ENCODE measurements at regions not wholly inside any gene's neighbourhood (a gene's known extent, or its start where the extent isn't known, plus 50 kb on each side); places are given as distances from the start of the nearest gene placed in this dataset.

DNA sequence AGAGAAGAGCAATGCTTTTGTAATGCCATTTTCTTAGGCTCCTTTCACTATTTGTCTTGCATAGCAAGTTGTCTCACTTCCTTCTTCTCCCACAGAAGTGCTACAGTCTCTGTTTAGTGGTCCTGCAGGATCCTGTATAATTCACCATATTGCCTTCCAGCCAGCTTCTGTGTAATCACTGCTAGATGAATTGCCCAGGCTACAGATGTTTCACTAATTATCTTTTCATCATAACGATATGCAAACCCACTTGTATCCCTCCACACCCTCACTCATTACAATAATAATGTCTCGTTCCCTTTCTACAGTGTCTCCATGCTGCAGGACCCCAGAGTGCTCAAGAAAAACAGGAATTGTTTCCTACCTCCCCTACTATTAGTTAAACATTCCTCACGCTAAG lies 402.9 kb downstream of the TBL1XR1 start:
- no peak for DNase-seq (ENCODE audit: low read depth in 2 of 2)

DNA sequence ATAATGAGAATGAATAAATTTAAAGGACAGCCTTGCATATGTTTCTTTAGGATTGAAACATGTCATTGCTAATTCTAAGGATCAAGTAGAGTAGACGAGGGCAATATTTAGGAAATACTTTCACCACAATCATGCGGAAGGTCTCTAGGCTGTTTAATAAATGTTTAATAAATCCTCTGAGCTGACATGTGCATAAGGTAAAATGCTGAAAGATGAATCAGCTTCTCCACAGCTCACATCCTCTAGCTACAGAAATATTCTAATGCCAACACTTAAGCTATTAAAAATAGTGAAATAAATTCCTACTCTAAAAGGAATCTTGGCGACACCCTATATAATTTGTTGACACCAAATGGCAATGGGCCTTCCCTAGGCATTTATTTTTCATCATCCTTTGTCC lies 407.3 kb downstream of the TBL1XR1 start:
- DNase-seq (ENCODE audit: low read depth in 2 of 2): no peak

DNA sequence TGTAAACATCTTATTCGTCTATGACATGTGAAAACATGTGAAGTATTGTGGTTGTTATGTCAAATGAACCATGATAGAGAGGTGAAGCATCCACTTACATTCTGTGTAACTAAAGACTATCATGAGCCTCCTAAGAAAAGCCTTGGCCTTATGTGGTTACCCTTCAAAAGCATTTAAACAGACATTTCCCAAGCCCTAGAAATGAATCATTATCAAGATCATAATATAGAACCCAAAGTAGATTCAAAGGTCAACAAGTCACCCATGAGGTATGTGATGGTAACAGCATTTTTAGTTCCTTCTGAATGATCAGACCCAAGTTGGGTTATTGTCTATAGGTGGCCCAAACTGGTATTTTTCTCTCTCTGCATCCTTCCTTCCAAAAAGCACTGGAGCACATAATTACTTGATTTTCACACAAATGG lies 408.0 kb downstream of the TBL1XR1 start:
- DNase-seq (ENCODE audit: low read depth in 2 of 2): no peak

GRCh38 chr3:176787506-176787905 lies 409.8 kb downstream of the TBL1XR1 start:
- DNase-seq (ENCODE audit: low read depth in 2 of 2): no peak

DNA sequence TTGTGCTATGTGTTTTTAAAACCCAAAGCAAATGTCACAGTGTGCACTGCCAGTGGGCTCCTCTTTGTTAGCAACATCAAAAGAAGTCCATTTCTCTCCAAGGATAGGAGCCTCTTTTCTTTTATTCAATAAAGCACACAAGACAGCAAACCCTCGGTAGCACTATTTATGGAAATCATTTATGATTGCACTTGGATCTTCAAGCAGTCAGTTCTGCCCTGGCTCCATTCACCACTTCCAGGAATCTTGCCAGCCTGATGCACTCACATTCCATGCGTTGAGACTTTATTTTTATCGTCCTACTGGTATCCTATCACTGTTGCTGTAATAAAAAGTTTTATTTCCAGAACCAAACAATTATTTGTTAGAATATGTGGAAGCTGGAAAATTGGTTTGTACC lies 412.1 kb downstream of the TBL1XR1 start:
- no peak for DNase-seq (ENCODE audit: low read depth in 2 of 2)

GRCh38 chr3:176780766-176781165 lies 416.5 kb downstream of the TBL1XR1 start:
- DNase-seq (ENCODE audit: low read depth in 2 of 2): no peak

DNA sequence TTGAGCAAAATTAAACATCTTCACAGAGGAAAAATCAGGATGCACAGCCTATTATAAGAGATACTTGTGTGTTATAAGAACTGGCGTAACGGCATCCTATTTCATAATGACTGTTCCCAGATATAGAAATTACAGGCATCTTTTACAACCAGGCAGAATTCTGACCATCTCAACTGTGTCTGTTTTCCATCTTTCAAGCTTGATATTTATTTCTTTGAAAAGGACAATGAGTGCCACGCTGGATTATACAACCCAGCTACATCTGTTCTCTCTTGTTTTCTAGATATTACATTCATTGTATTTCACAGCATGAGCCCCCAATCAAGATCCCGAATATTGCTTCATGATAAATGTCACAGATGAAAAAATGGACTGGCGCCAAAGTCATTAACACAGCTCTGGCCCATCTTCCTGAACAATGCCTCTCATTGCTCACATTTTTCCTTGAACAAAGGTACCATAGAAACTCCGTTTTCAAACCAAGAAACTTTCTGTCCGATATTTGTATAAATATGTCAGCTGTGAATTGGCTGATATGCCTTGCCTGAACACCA lies 420.6 kb downstream of the TBL1XR1 start:
- DNase-seq (ENCODE audit: low read depth in 2 of 2): no peak

DNA sequence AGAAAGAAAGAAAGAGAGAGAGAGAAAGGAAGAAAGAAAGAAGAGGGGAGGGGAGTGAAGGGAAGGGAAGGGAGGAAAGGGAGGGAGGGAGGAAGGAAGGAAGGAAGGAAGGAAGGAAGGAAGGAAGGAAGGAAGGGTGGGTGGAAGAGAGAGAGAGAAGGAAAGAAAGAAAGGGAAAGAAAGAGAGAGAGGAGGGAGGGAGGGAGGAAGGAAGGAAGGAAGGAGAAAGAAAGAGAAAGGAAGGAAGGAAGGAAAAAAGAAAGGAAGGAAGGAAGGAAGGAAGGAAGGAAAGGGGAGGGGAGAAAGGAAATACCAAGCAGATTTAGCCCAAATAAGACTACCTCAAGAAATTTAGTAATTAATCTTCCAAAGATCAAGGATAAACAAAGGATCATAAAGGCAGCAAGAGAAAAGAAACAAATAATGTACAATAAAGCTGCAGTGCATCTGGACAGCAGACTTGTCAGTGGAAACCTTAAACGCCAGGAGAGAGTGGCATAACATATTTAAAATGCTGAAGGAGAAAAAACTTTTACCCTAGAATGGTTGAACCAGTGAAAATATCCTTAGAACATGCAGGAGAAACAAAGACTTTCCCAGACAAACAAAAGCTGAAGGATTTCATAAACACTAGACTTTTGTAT lies 427.6 kb downstream of the TBL1XR1 start:
- no peak for DNase-seq (ENCODE audit: low read depth in 2 of 2)

GRCh38 chr3:176767385-176767784 lies 429.9 kb downstream of the TBL1XR1 start:
- no peak for DNase-seq (ENCODE audit: low read depth in 2 of 2)

DNA sequence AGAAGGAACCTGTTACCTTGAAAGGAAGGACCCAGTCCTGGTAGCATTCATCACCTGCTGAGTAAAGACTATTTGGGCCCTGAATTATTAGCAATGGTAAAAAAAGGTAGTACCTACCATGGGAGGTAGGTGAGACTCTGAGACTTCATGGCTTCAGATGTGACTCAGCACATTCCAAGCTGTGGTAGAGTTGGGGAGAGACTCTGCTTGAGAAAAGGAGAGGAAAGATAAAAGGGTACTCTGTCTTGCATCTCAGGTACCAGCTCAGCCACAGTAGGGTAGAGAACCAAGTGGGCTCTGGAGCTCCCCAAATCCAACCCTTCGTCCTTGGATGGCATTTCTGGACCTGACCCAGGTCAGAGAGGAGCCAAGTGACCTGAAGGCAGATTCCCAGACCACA lies 430.4 kb downstream of the TBL1XR1 start:
- no peak for DNase-seq (ENCODE audit: low read depth in 2 of 2)

GRCh38 chr3:176765382-176765900 lies 431.8 kb downstream of the TBL1XR1 start:
- DNase-seq (ENCODE audit: low read depth in 2 of 2): no peak

DNA sequence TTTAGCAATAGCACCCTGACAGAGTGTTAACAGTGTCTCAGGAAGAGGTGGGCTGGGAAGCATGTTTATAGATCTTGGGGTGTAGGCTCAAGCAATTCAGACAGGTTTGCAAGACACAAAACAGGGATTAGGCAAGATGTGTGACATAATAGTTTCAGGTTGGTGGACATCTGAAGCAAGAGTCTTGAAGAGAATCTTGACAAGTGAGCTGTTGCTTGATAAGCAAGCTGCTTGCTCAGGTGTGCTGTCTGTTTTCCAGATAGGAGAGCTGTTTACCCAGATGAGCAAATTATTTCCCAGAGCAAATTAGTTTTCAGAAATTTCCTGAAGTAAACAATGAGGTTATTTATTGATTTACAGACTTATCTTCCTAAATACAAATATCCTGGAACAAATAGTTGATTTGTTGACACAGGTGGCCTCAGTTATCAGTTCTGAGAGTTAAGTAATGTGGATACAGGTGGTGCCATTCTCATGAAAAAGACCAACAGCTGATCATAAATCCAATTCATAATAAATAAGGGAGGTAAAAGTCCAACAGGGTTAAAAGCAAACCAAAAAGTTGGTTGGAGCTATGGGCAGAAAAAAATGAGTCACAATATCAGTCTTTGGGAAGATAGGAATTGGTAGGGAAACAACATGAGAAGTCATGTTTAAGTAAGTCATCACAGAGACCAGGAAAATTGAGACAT lies 437.3 kb downstream of the TBL1XR1 start:
- no peak for DNase-seq (ENCODE audit: low read depth in 2 of 2)

DNA sequence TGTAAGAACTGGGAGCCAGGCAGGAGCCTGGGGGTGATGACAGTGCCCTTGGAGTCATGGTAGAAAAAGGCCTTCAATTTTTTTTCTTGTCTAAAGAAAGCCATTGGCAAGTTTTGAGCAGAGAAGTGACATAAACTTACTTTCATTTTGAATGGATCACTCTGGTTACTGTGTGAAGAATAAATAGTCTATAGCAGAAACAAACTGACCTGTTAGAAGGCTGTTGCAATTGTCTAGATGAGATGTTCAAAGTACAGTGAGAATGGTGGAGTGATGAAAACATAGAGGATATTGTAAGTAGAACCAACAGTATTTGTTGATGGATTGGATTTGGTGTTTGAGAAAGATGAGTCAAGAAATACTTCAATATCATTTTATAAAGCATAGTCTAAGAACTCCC lies 439.9 kb downstream of the TBL1XR1 start:
- no peak for DNase-seq (ENCODE audit: low read depth in 2 of 2)

- DNase-seq (ENCODE audit: low read depth in 2 of 2): no peak
These were observed 441.3 kb downstream of the TBL1XR1 start for GRCh38 chr3:176755977-176756376.

DNA sequence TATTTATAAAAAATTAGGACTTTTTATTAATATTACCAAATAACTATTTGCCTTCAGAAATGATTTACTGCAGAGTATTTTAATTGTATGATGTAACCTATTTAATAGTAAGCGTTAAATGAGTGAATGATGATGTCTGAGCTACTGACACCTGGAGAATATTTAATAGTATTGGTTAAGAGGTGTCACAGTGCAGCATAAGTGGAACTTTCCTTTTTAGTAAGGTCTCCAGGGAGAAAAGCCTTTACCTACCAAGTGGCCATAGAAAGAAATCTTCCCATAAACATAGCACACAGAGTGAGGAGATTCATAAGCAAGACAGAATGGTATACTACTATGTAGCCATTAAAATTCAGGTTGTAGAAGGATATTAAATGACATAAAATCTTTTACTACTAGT lies 441.7 kb downstream of the TBL1XR1 start:
- DNase-seq (ENCODE audit: low read depth in 2 of 2): no peak

- DNase-seq (ENCODE audit: low read depth in 2 of 2): no peak
These were observed 455.6 kb downstream of the TBL1XR1 start for GRCh38 chr3:176741664-176742047.

DNA sequence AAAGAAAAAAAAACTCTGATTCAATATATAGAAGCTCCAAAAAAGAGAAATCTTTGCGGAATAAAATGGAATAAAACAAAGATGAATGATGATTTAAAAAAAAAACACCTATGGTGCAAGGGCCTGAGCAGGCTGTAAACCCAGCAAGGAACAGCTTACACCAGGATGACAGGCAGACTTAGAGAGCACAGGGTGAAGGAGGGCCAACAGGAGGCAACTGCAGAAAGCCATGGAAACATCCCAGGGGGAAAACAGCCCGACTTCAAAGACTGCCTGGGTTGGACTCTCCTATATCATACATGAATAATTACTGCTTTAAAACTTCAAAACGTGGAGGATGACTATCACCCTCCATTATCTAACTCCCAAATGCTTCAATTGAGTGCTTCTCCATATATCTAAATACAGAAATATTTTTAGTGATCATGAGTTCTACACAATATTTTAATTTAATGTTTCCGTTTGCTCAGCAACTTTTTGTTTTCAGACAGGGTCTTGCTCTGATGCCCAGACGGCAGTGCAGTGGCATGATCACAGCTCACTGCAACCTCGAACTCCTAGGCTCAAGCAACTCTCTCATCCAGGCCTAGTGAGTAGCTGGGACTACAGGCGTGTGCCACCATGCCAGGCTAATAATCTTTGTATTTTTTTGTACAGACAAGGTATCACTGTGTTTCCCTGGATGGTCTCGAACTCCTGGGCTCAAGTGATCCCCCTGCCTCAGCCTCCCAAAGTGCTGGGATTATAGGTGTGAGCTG lies 456.2 kb downstream of the TBL1XR1 start:
- no peak for DNase-seq (ENCODE audit: low read depth in 2 of 2)

- no peak for DNase-seq (ENCODE audit: low read depth in 2 of 2)
These were observed 458.1 kb downstream of the TBL1XR1 start for GRCh38 chr3:176739159-176739558.

- DNase-seq (ENCODE audit: low read depth in 2 of 2): no peak
These were observed 459.7 kb downstream of the TBL1XR1 start for GRCh38 chr3:176737480-176738110.

DNA sequence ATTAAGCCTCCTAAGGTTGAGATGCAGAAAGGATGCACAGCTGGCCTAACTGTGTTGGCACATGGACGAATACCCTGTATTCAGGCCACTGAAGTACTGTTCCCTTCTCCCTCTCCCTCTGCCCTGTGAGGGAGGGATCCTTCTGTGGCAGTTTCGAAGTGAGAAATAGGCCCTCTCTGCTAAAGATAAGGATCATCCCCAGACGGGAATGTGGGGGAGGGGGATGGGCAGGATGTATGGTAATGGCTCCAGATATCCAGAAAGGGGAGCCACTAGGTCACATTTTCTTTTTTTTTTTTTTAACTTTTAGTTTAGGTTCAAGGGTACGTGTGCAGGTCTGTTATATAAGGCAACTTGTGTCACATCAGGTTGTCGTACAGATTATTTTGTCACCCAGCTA lies 463.1 kb downstream of the TBL1XR1 start:
- no peak for DNase-seq (ENCODE audit: low read depth in 2 of 2)

DNA sequence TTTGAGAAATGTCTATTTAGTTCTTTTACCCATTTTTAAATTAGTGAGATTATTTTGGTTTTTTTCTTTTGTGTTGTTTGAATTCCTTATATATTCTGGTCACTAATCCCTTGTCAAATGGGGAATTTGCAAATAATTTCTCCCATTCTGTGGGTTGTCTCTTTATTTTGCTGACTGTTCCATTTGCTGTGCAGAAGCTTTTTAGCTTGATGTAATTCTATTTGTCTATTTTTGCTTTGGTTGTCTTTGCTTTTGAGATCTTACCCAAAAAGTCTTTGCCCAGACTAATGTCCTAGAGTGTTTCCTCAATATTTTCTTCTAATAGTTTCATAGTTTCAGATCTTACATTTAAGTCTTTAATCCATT lies 472.9 kb downstream of the TBL1XR1 start:
- DNase-seq (ENCODE audit: low read depth in 2 of 2): no peak

- no peak for DNase-seq (ENCODE audit: low read depth in 2 of 2)
These were observed 473.4 kb downstream of the TBL1XR1 start for GRCh38 chr3:176723758-176724393.
